ENCODE measurements at regions not wholly inside any gene's neighbourhood (a gene's known extent, or its start where the extent isn't known, plus 50 kb on each side); places are given as distances from the start of the nearest gene placed in this dataset.
"Not testable (repeated sequence)": the region's sequence is repeated elsewhere in the genome, so short reads cannot be mapped to it uniquely, and the experiment has no call there.

DNA sequence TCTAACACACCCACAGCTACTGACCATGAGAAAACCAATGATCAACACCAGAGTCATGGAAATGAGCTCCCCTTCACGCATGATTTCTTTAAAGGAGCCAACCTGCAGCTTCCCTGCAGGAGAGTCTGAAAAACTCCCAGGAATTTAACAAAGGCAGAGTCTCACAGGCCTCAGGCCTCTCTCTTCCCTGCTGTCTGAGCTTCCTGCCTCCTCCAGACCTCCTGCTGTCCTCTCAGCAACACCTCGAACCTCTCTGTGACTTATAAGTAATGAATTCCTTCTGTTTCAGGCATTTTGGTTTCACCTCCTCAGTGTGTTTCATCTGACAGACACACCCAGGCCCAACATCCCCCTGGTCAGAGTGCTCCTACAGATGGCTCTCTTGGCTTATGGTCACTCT is 1044.4 kb downstream of the UQCRFS1 start:
- DNase-seq (ENCODE audit: low read depth in 2 of 2) = no peak

GRCh38 chr19:28166025-28166424 is 1046.9 kb downstream of the UQCRFS1 start:
- DNase-seq (ENCODE audit: low read depth in 2 of 2) = no peak

- no peak for DNase-seq (ENCODE audit: low read depth in 2 of 2)
Observed at GRCh38 chr19:28164214-28164613, 1048.7 kb downstream of the UQCRFS1 start.

- no peak for DNase-seq (ENCODE audit: low read depth in 2 of 2)
Observed at GRCh38 chr19:28159065-28159464, 1053.9 kb downstream of the UQCRFS1 start.

DNA sequence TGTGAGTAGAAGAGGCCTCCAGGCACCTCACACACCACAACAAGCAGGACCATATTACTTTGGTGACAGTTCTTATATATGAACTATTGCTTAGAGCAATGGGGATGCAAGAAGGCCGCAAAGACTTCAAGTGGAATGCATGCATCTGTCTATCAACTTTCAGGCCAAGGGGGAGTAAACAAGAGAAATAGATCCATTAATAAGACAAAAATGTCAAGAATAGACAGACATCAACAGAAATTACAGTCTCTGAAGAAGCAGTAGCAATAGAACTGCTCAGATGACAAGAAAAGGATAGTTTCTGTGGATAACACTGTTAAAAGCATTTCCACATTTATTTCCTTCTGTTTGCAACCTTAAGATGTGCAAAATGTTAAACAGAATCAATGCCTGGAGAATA is 1057.7 kb downstream of the UQCRFS1 start:
- DNase-seq (ENCODE audit: low read depth in 2 of 2) = no peak

- DNase-seq (ENCODE audit: low read depth in 2 of 2) = no peak
Observed at GRCh38 chr19:28154077-28154476, 1058.9 kb downstream of the UQCRFS1 start.

- DNase-seq (ENCODE audit: low read depth in 2 of 2) = no peak
Observed at GRCh38 chr19:28153123-28153522, 1059.8 kb downstream of the UQCRFS1 start.

DNA sequence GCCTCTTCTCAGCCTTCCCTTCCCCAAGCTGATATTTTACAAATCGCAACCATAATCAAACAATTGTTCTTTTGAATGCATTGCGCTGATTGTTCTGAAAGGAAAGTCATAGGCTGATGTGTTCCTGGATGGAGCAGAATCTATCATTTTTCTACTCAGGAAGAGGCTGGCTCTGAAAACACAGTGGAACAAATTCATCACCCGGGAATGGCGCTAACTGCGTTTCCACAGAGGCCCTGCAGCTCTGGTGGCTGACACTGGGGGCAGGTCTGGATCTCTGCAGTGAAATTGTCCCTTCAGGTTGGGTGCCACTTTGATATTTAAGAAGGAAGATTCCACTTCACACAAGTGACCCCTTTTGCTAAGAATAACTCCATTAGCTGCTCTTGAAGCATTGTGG is 1060.8 kb downstream of the UQCRFS1 start:
- no peak for DNase-seq (ENCODE audit: low read depth in 2 of 2)

DNA sequence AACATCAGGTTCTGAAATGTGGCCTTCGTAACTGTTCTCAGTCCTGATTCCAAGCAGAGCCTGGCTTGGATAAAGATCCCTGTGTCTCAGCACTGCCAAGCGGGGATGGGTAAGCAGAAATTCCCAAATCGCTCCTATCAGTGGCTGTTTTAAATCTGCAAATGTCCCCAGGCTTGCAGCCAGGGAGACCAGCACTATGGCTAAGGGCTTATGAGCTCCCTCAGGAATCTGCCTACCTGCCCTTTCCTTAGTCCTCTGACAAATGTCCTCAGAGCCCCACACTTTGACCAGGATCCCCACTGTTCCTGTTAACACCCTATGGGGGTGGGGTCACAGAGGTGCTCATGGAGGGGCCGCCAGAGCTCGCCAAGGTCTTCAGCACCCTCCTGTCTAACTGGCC is 1062.8 kb downstream of the UQCRFS1 start:
- no peak for DNase-seq (ENCODE audit: low read depth in 2 of 2)

GRCh38 chr19:28148554-28148953 is 1064.4 kb downstream of the UQCRFS1 start:
- no peak for DNase-seq (ENCODE audit: low read depth in 2 of 2)

GRCh38 chr19:28142258-28142657 is 1070.7 kb downstream of the UQCRFS1 start:
- DNase-seq (ENCODE audit: low read depth in 2 of 2) = no peak

DNA sequence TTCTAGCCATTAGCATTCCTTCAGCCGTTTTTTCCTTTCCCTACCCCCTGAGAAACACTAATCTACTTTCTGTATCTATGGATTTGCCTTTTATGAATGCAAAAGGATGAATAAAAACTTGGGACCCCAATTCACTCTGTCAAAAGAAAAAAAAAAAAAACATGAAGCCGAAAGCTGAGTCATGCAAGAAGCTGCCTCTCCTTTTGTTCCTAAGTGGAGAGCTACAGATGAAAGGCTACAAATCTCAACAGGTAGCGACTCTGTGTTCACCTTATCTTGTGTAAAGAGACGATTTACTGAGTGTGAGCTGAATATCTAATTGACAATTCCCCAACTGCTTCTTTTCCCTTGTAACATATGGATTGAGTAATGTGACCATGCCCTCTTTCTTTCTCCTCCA is 1072.8 kb downstream of the UQCRFS1 start:
- no peak for DNase-seq (ENCODE audit: low read depth in 2 of 2)

DNA sequence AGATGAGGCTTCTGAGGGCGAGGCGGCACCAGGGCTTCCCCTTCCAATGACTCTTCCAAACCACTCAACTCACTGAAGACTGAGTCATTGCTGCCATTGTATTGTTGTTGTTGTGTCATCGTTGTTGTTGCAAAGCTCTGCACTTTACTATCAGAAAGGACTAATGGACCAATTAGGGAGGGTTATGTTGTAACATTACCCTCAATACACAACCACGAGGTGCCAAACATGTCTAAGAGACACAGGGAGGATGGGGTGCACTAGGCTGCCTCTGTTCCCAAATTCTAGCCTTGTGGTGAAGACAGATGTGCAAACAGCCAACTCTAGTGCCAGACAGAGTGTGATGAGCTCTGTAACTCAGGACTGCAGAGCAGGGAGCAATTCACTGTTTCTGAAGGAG is 1075.2 kb downstream of the UQCRFS1 start:
- no peak for DNase-seq (ENCODE audit: low read depth in 2 of 2)

GRCh38 chr19:28136796-28137195 is 1076.2 kb downstream of the UQCRFS1 start:
- DNase-seq (ENCODE audit: low read depth in 2 of 2) = no peak

DNA sequence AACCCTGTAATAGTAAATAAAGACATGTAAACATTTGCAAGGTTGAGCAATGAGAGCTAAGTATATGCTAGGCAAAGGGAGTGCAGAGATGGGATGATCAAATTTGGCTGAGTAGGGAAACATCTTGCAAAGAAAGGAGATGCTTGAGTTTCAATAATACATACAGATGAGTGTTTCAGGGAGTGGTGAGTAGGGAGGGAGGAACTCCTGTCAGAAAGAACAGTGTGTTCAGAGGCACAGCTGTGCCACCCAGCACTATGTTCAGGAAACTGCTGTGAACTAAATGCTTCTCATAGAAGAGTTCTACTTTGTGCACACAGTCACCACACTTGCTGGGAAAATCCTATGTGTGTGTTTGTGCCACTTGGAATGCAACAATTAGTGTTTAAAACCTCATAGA is 1077.1 kb downstream of the UQCRFS1 start:
- DNase-seq (ENCODE audit: low read depth in 2 of 2) = no peak

- no peak for DNase-seq (ENCODE audit: low read depth in 2 of 2)
Observed at GRCh38 chr19:28134311-28134710, 1078.6 kb downstream of the UQCRFS1 start.

GRCh38 chr19:28130881-28131280 is 1082.1 kb downstream of the UQCRFS1 start:
- not testable (repeated sequence) for DNase-seq (ENCODE audit: low read depth in 2 of 2)

DNA sequence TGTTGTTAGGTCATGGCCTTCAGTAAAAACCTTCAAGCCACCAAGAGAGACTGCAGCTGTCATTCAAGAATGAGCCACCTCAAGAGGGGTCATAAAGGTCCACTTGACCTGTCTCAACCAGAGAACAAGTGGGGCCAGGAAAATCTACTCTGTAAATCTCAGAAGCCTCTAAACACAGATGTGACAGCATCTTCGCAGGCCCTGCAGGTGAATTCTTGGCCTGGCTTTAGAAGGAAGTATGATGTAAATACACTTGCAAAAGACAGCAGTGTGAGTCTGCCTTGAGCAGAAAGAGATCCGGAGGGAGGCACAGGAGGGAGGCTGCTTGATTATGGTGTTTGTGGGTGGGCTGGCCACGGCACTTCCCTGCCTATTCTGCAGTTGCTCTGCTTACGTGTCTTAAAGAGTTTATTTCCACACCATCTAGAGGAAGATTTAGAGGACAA is 1082.9 kb downstream of the UQCRFS1 start:
- no peak for DNase-seq (ENCODE audit: low read depth in 2 of 2)

- no peak for DNase-seq (ENCODE audit: low read depth in 2 of 2)
Observed at GRCh38 chr19:28128341-28128740, 1084.6 kb downstream of the UQCRFS1 start.

- DNase-seq (ENCODE audit: low read depth in 2 of 2) = no peak
Observed at GRCh38 chr19:28126135-28126898, 1086.6 kb downstream of the UQCRFS1 start.

DNA sequence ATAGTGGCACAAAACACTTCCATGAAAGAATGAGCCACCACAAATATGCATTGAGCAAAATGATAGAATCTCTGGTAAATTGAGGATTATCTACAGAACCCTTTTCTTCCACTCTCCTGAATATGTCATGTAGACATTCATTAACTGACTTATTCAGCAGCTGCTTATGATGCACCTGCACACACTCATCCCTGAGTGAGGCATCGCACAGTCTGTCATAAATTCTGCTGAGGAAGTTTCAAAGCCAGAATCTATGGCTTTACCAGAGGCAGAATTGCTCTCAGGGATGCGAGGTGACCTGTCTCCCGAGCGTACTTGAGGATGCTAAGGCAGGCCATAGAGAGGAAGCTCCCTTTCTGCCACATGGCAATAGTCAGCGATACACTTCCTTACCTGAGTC is 1090.2 kb downstream of the UQCRFS1 start:
- no peak for DNase-seq (ENCODE audit: low read depth in 2 of 2)

GRCh38 chr19:28118235-28118634 is 1094.7 kb downstream of the UQCRFS1 start:
- DNase-seq (ENCODE audit: low read depth in 2 of 2) = no peak

DNA sequence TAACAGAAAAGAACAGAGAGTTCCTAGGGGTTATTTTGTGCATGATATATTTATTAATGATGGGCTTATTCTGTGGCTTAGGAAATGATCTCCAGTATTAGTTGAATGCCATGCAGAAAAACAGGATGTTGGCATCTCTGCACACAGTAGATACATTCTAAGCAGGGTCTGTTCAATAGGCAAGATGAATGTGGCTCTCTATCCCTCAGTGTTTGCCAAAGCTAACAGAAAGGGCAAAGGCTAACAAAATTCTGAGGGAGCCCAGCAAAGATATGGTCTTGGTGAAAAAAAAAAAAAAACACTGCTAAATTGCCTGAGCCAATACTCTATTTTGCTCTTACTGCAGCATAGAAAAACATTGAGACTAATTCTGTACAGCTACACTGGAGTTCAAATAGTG is 1095.8 kb downstream of the UQCRFS1 start:
- DNase-seq (ENCODE audit: low read depth in 2 of 2) = no peak

DNA sequence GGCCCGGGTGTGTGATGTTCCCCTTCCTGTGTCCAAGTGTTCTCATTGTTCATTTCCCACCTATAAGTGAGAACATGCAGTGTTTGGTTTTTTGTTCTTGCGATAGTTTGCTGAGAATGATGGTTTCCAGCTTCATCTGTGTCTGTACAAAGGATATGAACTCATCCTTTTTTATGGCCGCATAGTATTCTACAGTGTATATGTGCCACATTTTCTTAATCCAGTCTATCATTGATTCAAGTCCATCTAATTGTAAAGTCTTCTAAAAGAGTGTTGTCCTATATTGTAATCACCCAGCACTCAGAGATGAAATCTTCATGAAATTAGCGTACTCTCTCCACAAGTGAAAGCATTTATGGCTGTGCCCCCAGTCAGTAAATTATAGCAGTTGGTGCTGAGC is 1096.6 kb downstream of the UQCRFS1 start:
- not testable (repeated sequence) for DNase-seq (ENCODE audit: low read depth in 2 of 2)
